Choroid plexus epithelial cell (primary cell): ENCODE measurements at regions not wholly inside any gene's neighbourhood (a gene's known extent, or its start where the extent isn't known, plus 50 kb on each side); places are given as distances from the start of the nearest gene placed in this dataset.

Experiments used
- DNase-seq: peaks from one replicate; pipeline ENCODE4 v3.0.0-alpha.2; 2010; ENCODE audit warnings: low read depth
- H3K4me3 ChIP-seq: 2 replicates; pipeline ENCODE4 v1.5.1; 2011; ENCODE audit warnings: low read depth, mild to moderate bottlenecking, control low read depth, low read length, moderate library complexity
- TF ChIP-seq, protein P1 (sequence below): conservative IDR thresholded peaks from 2 replicates; pipeline ENCODE4 v1.5.1; 2011; ENCODE audit warnings: low read depth, mild to moderate bottlenecking, control low read depth, inconsistent platforms, low read length, moderate library complexity

DNA sequence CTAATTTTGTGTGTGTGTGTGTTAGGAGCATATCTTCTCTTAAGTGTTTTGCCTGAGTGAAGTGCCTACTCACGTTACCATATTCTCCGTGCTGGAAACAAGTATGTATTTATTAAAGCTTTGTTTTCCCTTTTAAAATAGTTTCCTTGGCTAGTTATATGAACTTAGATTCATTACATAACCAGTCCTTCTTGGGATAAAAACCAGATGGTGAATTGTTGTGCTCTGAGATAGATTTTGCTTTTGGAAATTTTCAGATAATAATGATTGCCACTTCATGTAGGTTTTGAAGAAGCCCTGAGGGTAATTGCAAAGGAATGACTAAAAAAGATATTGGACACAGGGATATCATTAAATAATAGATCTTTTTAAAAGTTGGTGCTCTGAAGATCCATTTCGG is 390.2 kb upstream of the SGO1 start:
- H3K4me3 ChIP-seq = no peak overlapping the region
- DNase-seq = no peak
- TF ChIP-seq, protein P1, sequence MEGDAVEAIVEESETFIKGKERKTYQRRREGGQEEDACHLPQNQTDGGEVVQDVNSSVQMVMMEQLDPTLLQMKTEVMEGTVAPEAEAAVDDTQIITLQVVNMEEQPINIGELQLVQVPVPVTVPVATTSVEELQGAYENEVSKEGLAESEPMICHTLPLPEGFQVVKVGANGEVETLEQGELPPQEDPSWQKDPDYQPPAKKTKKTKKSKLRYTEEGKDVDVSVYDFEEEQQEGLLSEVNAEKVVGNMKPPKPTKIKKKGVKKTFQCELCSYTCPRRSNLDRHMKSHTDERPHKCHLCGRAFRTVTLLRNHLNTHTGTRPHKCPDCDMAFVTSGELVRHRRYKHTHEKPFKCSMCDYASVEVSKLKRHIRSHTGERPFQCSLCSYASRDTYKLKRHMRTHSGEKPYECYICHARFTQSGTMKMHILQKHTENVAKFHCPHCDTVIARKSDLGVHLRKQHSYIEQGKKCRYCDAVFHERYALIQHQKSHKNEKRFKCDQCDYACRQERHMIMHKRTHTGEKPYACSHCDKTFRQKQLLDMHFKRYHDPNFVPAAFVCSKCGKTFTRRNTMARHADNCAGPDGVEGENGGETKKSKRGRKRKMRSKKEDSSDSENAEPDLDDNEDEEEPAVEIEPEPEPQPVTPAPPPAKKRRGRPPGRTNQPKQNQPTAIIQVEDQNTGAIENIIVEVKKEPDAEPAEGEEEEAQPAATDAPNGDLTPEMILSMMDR = no peak

DNA sequence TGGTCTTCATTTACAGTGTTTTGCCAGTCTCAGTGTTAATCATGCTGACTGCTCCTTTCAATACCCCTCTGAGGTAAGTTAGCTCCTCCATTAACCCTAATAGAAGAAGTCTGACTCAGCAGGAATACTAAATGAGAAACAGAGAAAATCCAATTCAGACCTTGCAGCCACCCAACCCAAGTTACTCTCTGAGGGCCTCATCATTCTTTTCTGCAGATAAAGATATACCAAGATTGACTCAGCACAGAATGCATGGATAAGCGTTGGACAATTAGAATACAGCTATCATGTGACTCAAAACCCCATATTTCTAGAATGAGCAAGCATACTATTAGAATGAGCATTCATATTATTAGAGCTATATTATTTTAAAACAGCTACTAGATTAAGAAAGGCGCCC is 389.1 kb upstream of the SGO1 start:
- TF ChIP-seq, protein P1 = no peak
- peak; percentile 51 for DNase-seq
- H3K4me3 ChIP-seq = no peak overlapping the region

DNA sequence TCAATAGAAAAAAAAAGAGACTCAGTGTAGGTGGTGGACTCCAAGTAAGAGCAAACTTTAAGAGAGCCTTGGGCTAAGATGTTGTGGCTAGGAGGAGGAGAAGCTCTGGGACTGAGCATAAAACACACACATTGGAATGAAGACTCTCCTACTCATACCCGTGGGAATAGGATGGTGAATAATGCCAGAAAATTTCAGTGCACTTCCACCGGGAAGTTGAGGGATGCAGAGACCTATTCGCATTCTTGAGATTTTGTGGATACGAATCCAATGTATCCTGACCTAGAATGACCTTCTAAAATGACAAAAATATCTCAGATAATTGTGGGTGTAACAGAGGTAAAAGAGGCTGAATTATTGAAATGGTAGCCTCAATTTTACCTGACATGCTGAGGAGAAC is 388.7 kb upstream of the SGO1 start:
- peak; percentile 15 for DNase-seq
- no peak overlapping the region for H3K4me3 ChIP-seq
- TF ChIP-seq, protein P1 = no peak

DNA sequence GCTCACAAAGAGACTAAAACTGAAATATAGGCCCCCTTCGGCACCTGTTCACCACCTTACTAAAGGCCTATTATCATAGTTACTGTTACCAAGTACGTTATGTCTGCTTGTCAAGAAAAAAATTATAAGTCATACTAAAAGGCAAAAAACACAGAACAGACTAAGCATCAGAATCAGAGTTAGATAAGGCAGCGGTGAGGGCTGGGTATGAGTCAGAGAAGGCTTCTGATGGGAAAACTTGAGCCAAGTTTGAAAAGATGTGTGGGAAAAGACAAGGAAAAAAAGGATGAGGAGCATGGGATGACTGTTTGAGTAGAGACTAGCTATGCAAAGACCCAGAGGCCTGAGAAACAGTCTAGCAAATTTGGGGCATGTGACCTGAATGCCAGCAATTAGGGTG is 387.2 kb upstream of the SGO1 start:
- no peak overlapping the region for H3K4me3 ChIP-seq
- TF ChIP-seq, protein P1 = no peak
- peak; percentile 12 for DNase-seq

DNA sequence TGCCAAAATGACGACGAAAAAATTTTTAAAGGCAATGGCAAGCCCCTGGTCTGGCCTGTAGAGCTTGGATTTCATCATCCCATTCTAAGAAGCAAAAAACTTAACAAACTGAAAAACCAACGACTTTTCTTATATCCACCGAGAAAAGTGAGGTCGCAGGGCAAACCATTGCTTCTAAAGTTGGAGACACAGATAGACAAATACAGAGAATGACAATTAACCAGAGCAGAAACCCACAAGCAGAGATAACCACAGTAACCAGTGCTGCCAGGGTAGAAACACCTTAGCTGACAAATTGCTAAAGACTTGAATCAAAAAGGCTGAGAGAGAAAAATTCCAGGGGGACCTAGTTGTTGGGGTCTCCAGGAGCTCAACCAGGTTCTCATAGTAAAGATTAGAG is 386.5 kb upstream of the SGO1 start:
- TF ChIP-seq, protein P1 = no peak
- no peak for DNase-seq

DNA sequence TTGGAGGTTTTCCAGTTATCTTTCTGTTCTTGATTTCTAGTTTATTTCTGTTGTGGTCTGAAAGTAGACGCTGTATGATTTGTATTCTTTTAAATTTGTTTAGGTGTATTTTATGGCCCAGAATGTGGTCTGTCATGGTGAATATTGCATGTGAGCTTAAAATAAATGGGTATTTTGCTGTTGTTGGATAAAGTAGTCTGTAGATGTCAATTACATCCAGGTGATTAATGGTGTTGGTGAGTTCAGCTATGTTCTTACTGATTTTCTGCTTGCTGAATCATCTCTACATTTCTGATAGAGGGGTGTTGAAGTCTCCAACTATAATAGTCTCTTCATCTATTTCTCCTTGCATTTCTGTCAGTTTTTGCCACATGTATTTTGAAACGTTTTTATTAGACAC is 383.3 kb upstream of the SGO1 start:
- no peak for DNase-seq
- TF ChIP-seq, protein P1 = no peak
- H3K4me3 ChIP-seq = no peak overlapping the region

More for the DNA sequence above, 386.5 kb upstream of the SGO1 start:
- H3K4me3 ChIP-seq = no peak overlapping the region

DNA sequence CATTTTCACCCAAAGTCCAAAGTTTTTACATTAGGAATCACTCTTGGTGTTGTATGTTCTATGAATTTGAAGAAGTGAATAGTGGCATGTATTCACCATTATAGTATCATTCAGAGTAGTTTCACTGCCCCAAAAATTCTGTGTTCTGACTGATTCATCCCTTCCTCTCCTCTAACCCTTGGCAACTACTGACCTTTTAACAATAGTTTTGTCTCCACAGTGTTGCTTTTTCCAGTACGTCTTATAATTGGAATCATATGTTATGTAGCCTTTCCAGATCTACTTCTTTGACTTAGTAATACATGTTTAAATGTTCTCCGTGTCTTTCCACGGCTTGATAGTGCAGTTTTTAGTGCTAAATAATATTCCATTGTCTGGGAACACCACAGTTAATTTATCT is 379.0 kb upstream of the SGO1 start:
- DNase-seq = no peak
- no peak overlapping the region for H3K4me3 ChIP-seq
- TF ChIP-seq, protein P1 = no peak
